WTC11 (cell line): ENCODE measurements at regions not wholly inside any gene's neighbourhood (a gene's known extent, or its start where the extent isn't known, plus 50 kb on each side); places are given as distances from the start of the nearest gene placed in this dataset.

Experiments
- ATAC-seq: fragments of 200-7000 bp; cut with Tn5 transposase; 2 replicates; pipeline ENCODE4 v1.10.0; 2021; ENCODE audit warnings: mild to moderate bottlenecking, moderate library complexity
- CTCF ChIA-PET: fragments of 300-600 bp; sonication (Branson Sonifier 250); formaldehyde crosslinking; loops from one replicate; lab custom pipeline; 2021; ENCODE audit warnings: antibody characterized with exemption; lab: Charles Lee
- POLR2A ChIA-PET: fragments of 350-600 bp; sonication (Branson Sonifier 250); formaldehyde crosslinking; loops from one replicate; lab custom pipeline; 2021; ENCODE audit warnings: antibody characterized with exemption; lab: Charles Lee
- DNase-seq: peaks from one replicate; pipeline ENCODE4 v3.0.0; 2021; ENCODE audit warnings: low spot score
- H3K27ac Mint-ChIP-seq: 2 replicates; pipeline ENCODE4 v1.8.0; 2021; ENCODE audit warnings: mixed read lengths
- H3K27me3 Mint-ChIP-seq: 2 replicates; pipeline ENCODE4 v1.8.0; 2021; ENCODE audit warnings: low read depth, mild to moderate bottlenecking, moderate library complexity, mixed read lengths
- H3K36me3 Mint-ChIP-seq: 2 replicates; pipeline ENCODE4 v1.8.0; 2021; ENCODE audit warnings: mixed read lengths
- H3K4me1 Mint-ChIP-seq: 2 replicates; pipeline ENCODE4 v1.8.0; 2022; ENCODE audit warnings: mixed read lengths
- H3K4me3 Mint-ChIP-seq: 2 replicates; pipeline ENCODE4 v1.8.0; 2021; ENCODE audit warnings: mild to moderate bottlenecking, moderate library complexity, mixed read lengths
- H3K9me3 Mint-ChIP-seq: 2 replicates; pipeline ENCODE4 v1.8.0; 2021; ENCODE audit warnings: mixed read lengths
- ARID4B ChIP-seq: sonication (generic); formaldehyde crosslinking; IDR thresholded peaks from 2 replicates; pipeline ENCODE4 v1.8.0; 2023; ENCODE audit warnings: missing genetic modification reagents, mild to moderate bottlenecking, borderline replicate concordance
- ATF3 ChIP-seq: sonication (generic); formaldehyde crosslinking; conservative IDR thresholded peaks from 2 replicates; pipeline ENCODE4 v1.8.1; 2022; ENCODE audit warnings: mild to moderate bottlenecking, missing genetic modification reagents
- CDX4 ChIP-seq: fragments of 250-450 bp; sonication (Bioruptor Pico); IDR thresholded peaks from 2 replicates; pipeline ENCODE4 v1.9.0; 2021; ENCODE audit warnings: moderate library complexity, mild to moderate bottlenecking, inconsistent platforms, borderline replicate concordance
- CREM ChIP-seq: sonication (generic); formaldehyde crosslinking; IDR thresholded peaks from 2 replicates; pipeline ENCODE4 v1.8.1; 2022; ENCODE audit warnings: mild to moderate bottlenecking, missing genetic modification reagents, moderate library complexity
- EMX1 ChIP-seq: fragments of 250-450 bp; sonication (Bioruptor Pico); IDR thresholded peaks from 2 replicates; pipeline ENCODE4 v1.8.0; 2021; ENCODE audit warnings: mild to moderate bottlenecking
- FOXK1 ChIP-seq: sonication (generic); formaldehyde crosslinking; IDR thresholded peaks from 2 replicates; pipeline ENCODE4 v1.8.0; 2022; ENCODE audit warnings: mild to moderate bottlenecking, moderate library complexity, missing genetic modification reagents
- GABPB1 ChIP-seq: sonication (generic); formaldehyde crosslinking; IDR thresholded peaks from 2 replicates; pipeline ENCODE4 v1.8.1; 2023; ENCODE audit warnings: mild to moderate bottlenecking, missing genetic modification reagents
- IRF2 ChIP-seq: sonication (generic); formaldehyde crosslinking; IDR thresholded peaks from 2 replicates; pipeline ENCODE4 v1.8.0; 2022; ENCODE audit warnings: low read depth, missing genetic modification reagents, borderline replicate concordance
- JUN ChIP-seq: sonication (generic); formaldehyde crosslinking; IDR thresholded peaks from 2 replicates; pipeline ENCODE4 v1.8.0; 2023; ENCODE audit warnings: mild to moderate bottlenecking, missing genetic modification reagents
- KAT7 ChIP-seq: sonication (generic); formaldehyde crosslinking; IDR thresholded peaks from 2 replicates; pipeline ENCODE4 v1.8.1; 2023; ENCODE audit warnings: missing genetic modification reagents, mild to moderate bottlenecking, borderline replicate concordance
- MXD4 ChIP-seq: fragments of 250-450 bp; sonication (Bioruptor Pico); IDR thresholded peaks from 2 replicates; pipeline ENCODE4 v1.8.0; 2021; ENCODE audit warnings: mild to moderate bottlenecking, moderate library complexity, borderline replicate concordance
- MYBL2 ChIP-seq: sonication (generic); formaldehyde crosslinking; IDR thresholded peaks from 2 replicates; pipeline ENCODE4 v1.8.1; 2023; ENCODE audit warnings: mild to moderate bottlenecking, moderate library complexity, missing genetic modification reagents
- NFE2L1 ChIP-seq: sonication (generic); formaldehyde crosslinking; IDR thresholded peaks from 2 replicates; pipeline ENCODE4 v1.8.1; 2023; ENCODE audit warnings: missing genetic modification reagents
- PRDM15 ChIP-seq: sonication (generic); formaldehyde crosslinking; IDR thresholded peaks from 2 replicates; pipeline ENCODE4 v1.8.0; 2022; ENCODE audit warnings: missing genetic modification reagents
- TEAD4 ChIP-seq: sonication (generic); formaldehyde crosslinking; IDR thresholded peaks from 2 replicates; pipeline ENCODE4 v1.8.0; 2022; ENCODE audit warnings: mild to moderate bottlenecking, missing genetic modification reagents
- ZMAT4 ChIP-seq: fragments of 250-450 bp; sonication (Bioruptor Pico); IDR thresholded peaks from 2 replicates; pipeline ENCODE4 v1.9.0; 2021; ENCODE audit warnings: mild to moderate bottlenecking
- ZNF281 ChIP-seq: sonication (generic); formaldehyde crosslinking; IDR thresholded peaks from 2 replicates; pipeline ENCODE4 v1.8.0; 2023; ENCODE audit warnings: mild to moderate bottlenecking, missing genetic modification reagents
- ZNF423 ChIP-seq: fragments of 250-450 bp; sonication (Bioruptor Pico); IDR thresholded peaks from 2 replicates; pipeline ENCODE4 v2.1.2; 2022; ENCODE audit warnings: mild to moderate bottlenecking, moderate library complexity
- ZNF671 ChIP-seq: fragments of 250-450 bp; sonication (Bioruptor Pico); IDR thresholded peaks from 2 replicates; pipeline ENCODE4 v1.8.0; 2021; ENCODE audit warnings: mild to moderate bottlenecking

- no peak for TF ChIP-seq MXD4
- TF ChIP-seq PRDM15 (CRISPR knock-in tag): no peak
- ChIA-PET CTCF (no interaction called here), POLR2A (no interaction called here)
- Mint-ChIP-seq H3K9me3 (peaks cover 7% of the 10 kb centered on the region), H3K4me3 (no peak overlapping the region), H3K27me3 (no peaks in the 10 kb centered on the region), H3K4me1 (no peaks in the 10 kb centered on the region), H3K36me3 (0 out of 2 replicates have a peak, but pooled peaks cover 2% of the 10 kb centered on the region), H3K27ac (no peak overlapping the region)
- DNase-seq: no peak
- no peak for ATAC-seq
Observed at GRCh38 chr12:90238663-90239271, 530.1 kb upstream of the ATP2B1 start.

GRCh38 chr12:90237841-90238240 is 529.2 kb upstream of the ATP2B1 start:
- DNase-seq: no peak
- no peak for ATAC-seq
- H3K27me3 Mint-ChIP-seq: no peaks in the 10 kb centered on the region
- CTCF ChIA-PET: no interaction called here
- H3K9me3 Mint-ChIP-seq: peaks cover 11% of the 10 kb centered on the region
- POLR2A ChIA-PET: no interaction called here
- H3K4me3 Mint-ChIP-seq: no peak overlapping the region
- 0 out of 2 replicates have a peak, but pooled peaks cover 2% of the 10 kb centered on the region for H3K36me3 Mint-ChIP-seq
- no peak overlapping the region for H3K27ac Mint-ChIP-seq
- H3K4me1 Mint-ChIP-seq: no peaks in the 10 kb centered on the region
- no peak for TF ChIP-seq EMX1
- no peak for TF ChIP-seq FOXK1 (CRISPR knock-in tag)
- TF ChIP-seq ARID4B (CRISPR knock-in tag): no peak
- TF ChIP-seq KAT7 (CRISPR knock-in tag): no peak
- TF ChIP-seq ATF3 (CRISPR knock-in tag): no peak
- no peak for TF ChIP-seq IRF2
- TF ChIP-seq TEAD4 (CRISPR knock-in tag): no peak
- TF ChIP-seq ZNF281 (CRISPR knock-in tag): no peak
- TF ChIP-seq MYBL2 (CRISPR knock-in tag): no peak
- TF ChIP-seq NFE2L1: no peak
- TF ChIP-seq CDX4: no peak
- TF ChIP-seq JUN: no peak
- TF ChIP-seq ZNF671 (CRISPR knock-in tag): no peak
- no peak for TF ChIP-seq ZMAT4 (CRISPR knock-in tag)
- no peak for TF ChIP-seq ZNF423
- no peak for TF ChIP-seq CREM (CRISPR knock-in tag)
- TF ChIP-seq GABPB1: no peak
